ENCODE measurements at regions not wholly inside any gene's neighbourhood (a gene's known extent, or its start where the extent isn't known, plus 50 kb on each side); places are given as distances from the start of the nearest gene placed in this dataset.

DNA sequence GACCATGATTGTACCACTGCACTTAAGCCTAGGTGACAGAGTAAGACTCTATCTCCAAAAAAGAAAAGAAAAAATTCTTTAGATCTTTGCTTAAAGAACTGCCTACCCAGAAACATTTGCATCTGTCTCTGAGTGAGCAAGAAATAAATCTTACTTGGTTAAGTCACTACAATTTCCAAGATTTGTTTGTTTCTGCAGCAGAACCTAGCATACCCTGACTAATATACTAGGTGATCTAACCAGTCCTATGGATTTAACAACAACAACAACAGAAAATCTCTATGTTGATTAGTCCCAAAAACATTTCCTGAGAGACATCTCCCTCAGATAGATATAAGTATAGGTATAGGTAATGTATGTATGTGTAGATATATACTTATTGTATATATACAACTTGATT is 549.3 kb upstream of the PSMD7 start:
- DNase-seq (ENCODE audit: low read depth), result no peak

DNA sequence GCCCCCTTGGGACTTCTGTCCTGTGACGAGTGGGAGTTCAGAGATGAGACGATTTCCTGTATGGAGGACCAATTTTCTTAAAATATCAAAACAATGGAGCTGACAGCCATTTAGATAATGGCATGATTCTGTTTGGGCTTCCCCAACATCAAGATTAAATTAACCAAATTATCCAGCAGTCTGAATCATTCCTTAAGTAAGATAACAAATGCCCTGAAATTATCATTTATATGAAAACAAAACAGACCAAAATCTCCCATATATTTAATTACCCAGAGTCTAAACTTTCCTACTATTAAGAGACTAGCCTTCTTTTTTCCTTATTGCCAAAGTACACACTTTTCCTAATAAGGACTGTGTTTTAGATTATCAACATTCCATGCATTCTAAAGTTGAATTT is 550.1 kb upstream of the PSMD7 start:
- no peak for DNase-seq (ENCODE audit: low read depth)

DNA sequence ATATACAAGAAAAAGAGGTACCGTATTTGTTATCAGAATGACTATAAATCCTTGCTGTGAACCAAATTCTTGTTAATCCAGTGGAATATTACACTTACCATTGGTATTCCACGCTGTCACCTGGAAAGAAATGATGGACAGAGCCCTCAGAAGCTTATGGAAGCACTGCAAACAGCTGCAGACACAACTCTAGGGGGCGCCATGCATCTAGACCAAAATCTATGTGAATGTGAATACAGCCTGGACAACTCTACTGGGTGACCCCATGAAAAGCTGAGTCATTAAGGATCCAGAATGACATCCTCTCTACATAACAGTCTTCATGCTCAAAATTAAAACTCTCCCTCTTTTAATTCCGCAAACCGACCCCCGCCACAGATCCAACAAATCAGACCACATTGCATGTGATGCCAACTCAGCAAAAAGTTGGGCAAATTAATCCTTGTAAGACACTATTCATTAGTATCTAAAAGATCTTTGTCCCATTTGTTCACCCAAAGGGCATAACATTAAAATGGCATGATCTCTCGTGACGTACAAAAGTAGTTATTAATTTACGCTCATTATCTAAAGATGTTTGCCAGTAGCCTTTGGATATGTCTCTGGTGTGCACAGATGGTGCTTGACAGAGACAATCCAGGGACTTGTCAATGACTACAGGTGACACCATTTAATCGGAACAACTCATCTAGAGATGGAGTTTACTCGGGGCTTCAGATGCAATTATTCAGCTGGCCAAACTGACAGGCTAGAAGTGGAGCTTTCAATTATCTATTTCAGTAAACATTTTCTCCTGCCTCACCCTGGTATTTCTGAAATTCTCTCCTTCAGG is 552.7 kb upstream of the PSMD7 start:
- no peak for DNase-seq (ENCODE audit: low read depth)

DNA sequence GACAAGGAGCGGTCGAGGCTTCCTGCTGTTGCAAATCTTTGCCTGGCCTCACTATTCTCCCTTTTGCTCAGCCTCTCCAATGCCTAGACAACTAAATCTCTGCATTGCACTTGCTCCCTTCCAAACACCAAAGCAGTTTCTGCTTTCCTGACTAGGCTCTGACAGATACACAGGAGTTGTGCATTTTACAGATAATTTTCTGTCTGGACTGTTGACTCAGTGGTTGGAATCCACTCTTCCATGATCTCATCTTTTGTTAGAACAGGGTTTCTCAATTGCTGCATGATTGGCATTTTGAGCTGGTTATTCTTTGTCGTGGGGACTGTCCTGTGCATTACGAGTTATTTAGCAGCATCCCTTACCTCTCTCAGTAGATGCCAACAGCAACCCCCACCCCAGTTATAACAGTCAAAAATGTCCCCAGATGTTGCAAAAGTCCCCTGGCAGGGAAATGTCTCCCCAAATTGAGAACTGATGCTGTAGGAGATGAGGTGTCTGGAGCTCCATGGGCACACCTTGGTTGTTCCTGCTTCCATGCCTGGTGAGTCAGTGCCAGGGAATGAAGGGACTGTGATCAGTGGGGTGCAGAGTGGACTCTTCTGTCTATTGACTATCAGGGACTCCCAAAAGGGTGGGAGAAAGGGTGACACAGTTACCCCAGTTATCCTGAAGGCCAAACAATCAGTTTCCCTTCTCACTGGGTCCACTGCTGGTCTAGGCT is 557.4 kb upstream of the PSMD7 start:
- no peak for DNase-seq (ENCODE audit: low read depth)

DNA sequence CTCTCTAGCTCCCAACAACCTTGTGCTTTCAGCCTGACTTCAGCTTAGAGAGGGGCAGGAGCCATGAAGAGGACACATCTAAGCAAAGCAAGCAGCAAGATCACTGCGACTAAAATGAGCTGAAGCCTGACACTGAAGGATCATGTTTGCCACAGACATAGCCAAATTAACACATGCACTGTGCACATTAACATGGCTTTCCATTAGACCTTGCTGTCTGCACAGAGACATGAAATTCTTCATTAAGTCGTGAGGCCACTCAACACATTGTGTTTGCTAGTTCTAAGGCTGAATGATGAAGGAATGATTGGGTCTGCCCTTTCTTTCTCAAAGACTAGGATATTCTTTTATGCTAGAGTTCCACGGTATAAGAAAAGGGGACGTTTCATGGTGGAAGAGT is 558.3 kb upstream of the PSMD7 start:
- no peak for DNase-seq (ENCODE audit: low read depth)

GRCh38 chr16:73737637-73738036 is 559.0 kb upstream of the PSMD7 start:
- no peak for DNase-seq (ENCODE audit: low read depth)

DNA sequence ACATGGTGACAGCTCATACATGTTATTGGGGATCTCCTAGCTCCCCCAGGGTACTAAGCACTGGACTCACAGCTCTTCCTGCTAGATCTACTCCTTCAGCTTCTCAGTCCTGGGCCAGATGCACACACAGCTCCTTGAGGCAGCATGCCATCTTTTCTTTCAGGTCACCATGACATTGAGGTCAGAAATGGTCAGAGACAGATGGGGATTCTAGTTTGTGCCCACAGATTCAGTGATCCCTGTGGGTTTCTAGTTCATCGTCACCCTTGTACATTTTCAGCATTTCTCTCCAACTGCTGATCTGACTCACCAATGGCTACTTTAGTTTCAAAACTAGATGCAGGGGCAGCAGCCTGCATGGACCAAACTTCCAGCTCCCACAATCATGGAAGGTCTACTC is 560.7 kb upstream of the PSMD7 start:
- DNase-seq (ENCODE audit: low read depth), result no peak

DNA sequence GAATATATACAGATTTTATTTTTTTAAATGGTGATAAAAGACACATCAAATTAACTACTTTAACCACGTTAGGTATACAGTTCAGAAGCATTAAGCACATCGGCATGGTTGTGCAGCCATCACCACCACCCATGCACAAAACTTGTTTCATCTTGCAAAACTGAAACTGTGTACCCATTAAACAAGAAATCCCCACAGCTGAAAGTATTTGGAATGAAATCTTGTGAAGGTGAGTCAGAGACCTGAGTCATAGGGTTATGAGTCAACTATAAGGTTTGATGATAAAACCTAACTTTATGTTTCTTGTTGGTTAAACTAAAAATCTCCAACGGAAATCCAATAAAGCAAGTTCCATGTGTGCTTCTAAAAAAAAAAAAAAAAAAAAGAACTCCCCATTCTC is 561.6 kb upstream of the PSMD7 start:
- DNase-seq (ENCODE audit: low read depth), result peak; percentile 36

GRCh38 chr16:73732681-73733080 is 563.9 kb upstream of the PSMD7 start:
- no peak for DNase-seq (ENCODE audit: low read depth)

DNA sequence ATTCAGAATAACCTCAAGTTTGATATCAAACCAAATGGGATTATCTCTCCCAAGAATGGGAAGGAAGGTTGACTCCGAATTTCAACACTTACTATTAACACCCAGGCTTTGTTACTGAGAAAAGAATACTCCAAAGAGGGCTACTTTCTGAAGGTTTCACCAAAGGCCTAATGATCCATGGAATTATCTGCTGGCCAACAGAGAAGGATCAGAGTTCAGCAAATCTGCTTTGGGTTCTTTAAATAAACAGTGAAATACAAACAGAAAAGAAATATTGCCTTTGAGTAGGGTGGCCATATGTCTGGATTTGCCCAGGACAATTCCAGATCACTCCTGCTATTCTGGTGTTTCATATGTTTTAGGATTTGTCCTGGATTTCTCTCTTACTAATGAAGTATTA is 564.5 kb upstream of the PSMD7 start:
- no peak for DNase-seq (ENCODE audit: low read depth)

DNA sequence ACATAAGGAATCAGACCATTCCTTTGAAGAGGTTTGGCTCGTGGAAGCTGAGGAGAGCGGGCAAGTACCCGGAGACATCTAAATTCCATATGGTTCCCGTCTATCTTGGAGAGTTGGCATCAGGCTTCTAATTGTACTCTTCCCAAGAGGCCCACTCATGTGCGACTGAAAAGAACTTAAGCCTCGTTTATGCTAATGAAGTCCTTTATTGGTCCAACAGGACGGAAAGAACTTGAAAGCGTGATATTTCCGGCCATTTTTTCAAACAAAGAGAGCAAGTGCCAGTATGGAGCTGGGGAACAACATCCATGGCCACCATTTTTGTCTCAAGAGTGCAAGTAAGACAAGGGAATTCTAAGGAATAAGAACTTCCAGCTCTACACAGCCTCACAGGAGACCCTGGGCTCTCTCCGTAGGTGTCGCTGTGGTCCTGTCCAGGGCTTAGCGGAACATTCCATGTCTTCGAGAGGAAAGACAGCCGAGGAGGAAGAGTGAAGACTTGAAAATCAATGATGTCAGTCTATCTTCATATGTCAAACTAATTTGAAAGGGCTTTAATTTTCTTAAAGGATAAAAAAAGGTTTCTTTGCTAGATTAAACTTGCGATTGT is 566.0 kb upstream of the PSMD7 start:
- no peak for DNase-seq (ENCODE audit: low read depth)

GRCh38 chr16:73725156-73725555 is 571.5 kb upstream of the PSMD7 start:
- no peak for DNase-seq (ENCODE audit: low read depth)

DNA sequence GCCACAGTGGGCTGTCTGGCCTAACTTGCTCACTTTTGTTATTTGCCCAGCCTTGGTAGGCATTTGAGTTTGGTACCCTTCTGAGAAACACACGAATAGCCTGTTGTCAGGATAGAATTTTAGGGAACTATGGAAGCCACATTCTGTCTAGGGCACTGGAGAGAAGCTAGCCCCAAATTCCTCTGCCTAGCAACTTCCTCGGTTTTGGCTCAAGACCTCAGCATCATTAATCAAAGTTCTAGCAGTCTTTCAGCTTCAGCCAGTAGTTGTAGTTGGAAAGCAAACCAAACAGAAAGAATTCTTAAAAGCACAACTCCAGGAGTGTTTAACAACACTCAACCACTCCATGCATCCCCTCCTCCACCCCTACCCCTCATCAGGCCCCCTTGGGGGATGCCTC is 572.1 kb upstream of the PSMD7 start:
- DNase-seq (ENCODE audit: low read depth), result no peak

GRCh38 chr16:73717266-73717974 is 579.2 kb upstream of the PSMD7 start:
- DNase-seq (ENCODE audit: low read depth), result no peak

GRCh38 chr16:73714976-73715375 is 581.6 kb upstream of the PSMD7 start:
- DNase-seq (ENCODE audit: low read depth), result no peak

GRCh38 chr16:73713778-73714495 is 582.7 kb upstream of the PSMD7 start:
- no peak for DNase-seq (ENCODE audit: low read depth)

- DNase-seq (ENCODE audit: low read depth), result no peak
Measured at GRCh38 chr16:73713251-73713650, 583.4 kb upstream of the PSMD7 start.

DNA sequence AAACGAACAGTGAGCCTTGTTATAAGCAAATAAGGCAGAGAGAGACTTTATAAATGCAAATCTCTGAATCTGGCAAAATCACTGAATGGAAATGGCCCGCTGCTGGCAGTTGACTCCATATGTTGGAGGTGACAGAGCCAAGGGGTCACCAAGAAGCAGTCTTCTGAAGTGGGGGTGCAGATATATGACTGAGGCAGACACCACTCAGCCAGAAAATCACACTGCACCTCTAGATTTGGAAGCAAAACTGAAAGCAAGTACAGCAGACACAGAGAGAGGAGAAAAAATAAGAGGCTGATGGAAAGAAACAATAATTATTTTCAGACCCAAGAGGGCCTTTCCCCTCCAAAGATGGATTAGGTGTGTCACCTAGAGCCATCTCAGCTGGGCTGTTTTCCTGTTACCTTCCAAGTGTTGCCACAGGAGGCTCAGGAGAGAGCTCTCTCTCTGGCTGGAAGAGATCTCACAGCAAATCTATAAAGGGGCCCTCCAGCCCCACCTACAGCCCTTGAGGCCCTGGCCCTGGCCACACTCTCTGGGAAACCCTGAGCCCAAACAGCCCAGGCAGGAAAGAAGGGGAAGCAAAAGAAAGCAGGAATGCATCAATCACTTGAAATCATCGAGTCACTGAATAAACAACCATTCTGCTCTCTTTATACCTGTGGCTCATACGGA is 585.1 kb upstream of the PSMD7 start:
- no peak for DNase-seq (ENCODE audit: low read depth)

DNA sequence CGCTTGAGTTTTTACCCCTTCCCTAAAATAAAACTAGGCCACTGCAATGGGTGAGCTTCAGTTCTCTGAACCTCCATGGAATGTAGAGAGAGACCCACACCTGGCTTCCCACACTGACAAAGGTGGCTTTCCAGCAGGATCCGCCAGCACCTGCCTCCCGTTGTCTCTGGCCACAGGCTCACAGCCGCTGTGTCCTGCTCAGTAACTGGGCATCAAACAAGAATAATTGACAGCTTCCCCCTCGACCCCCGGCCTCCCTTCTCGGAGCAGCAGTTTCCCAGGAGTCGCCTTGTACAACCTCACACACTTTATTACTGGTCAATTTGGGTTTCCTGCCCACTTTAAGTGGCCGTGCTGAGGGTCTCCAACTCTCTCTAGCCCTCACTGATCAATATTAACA is 586.1 kb upstream of the PSMD7 start:
- no peak for DNase-seq (ENCODE audit: low read depth)

GRCh38 chr16:73707863-73708262 is 588.8 kb upstream of the PSMD7 start:
- DNase-seq (ENCODE audit: low read depth), result no peak

- no peak for DNase-seq (ENCODE audit: low read depth)
Measured at GRCh38 chr16:73703891-73704290, 592.7 kb upstream of the PSMD7 start.
